Common myeloid progenitor, CD34-positive (primary cell): ENCODE measurements at regions not wholly inside any gene's neighbourhood (a gene's known extent, or its start where the extent isn't known, plus 50 kb on each side); places are given as distances from the start of the nearest gene placed in this dataset.
"Not testable (repeated sequence)": the region's sequence is repeated elsewhere in the genome, so short reads cannot be mapped to it uniquely, and the experiment has no call there.

ENCODE experiments used
- CTCF ChIA-PET: fragments of 350-600 bp; sonication (Branson Sonifier 250); formaldehyde crosslinking; loops from one replicate; lab custom pipeline; 2021; ENCODE audit warnings: antibody characterized with exemption; lab: Charles Lee
- POLR2A ChIA-PET: fragments of 350-600 bp; sonication (Branson Sonifier 250); formaldehyde crosslinking; loops from one replicate; lab custom pipeline; 2021; ENCODE audit warnings: antibody characterized with exemption; lab: Charles Lee
- DNase-seq, 3 donors: peaks; one replicate each; pipeline versions ENCODE4 v3.0.0 to v3.0.0-alpha.2; 2013
- H3K27ac ChIP-seq, 2 experiments: 1 replicate in 1 of 2; 2 replicates in 1 of 2; pipeline ENCODE4 v1.7.0; 2013; ENCODE audit warnings: inconsistent platforms in 2 of 2, low read length in 2 of 2, mild to moderate bottlenecking in 2 of 2, low read depth in 1 of 2, moderate library complexity in 1 of 2; ENCODE audit not compliant: severe bottlenecking in 2 of 2, insufficient read depth in 1 of 2, poor library complexity in 1 of 2
- H3K27me3 ChIP-seq, 5 experiments: replicated peaks in 2 of 5; 1 replicate in 3 of 5; 2 replicates in 2 of 5; pipeline versions ENCODE4 v1.6.1 to v1.7.0; 2013; ENCODE audit warnings: low read length in 4 of 5, mild to moderate bottlenecking in 2 of 5, moderate library complexity in 2 of 5, inconsistent platforms in 1 of 5; ENCODE audit not compliant: insufficient read depth in 5 of 5, control insufficient read depth in 4 of 5
- H3K36me3 ChIP-seq, 4 experiments: 1 replicate in 2 of 4; 2 replicates in 2 of 4; pipeline versions ENCODE4 v1.6.1 to v1.7.0; 2013; ENCODE audit warnings: low read length in 3 of 4, control low read depth in 1 of 4, mild to moderate bottlenecking in 1 of 4; ENCODE audit not compliant: control insufficient read depth in 4 of 4, insufficient read depth in 4 of 4
- H3K4me1 ChIP-seq, 4 experiments: 1 replicate in 3 of 4; 2 replicates in 1 of 4; pipeline versions ENCODE4 v1.6.1 to v1.7.1; 2013; ENCODE audit warnings: low read length in 3 of 4, mild to moderate bottlenecking in 3 of 4, control low read depth in 1 of 4, inconsistent platforms in 1 of 4, moderate library complexity in 1 of 4; ENCODE audit not compliant: control insufficient read depth in 4 of 4, insufficient read depth in 4 of 4; ENCODE audit errors: control extremely low read depth in 1 of 4
- H3K4me3 ChIP-seq, 7 experiments: 1 replicate in 4 of 7; 2 replicates in 3 of 7; pipeline versions ENCODE4 v1.5.1 to v1.7.0; 2013; ENCODE audit warnings: mild to moderate bottlenecking in 7 of 7, low read length in 6 of 7, moderate library complexity in 6 of 7, inconsistent platforms in 2 of 7, low read depth in 2 of 7, control low read depth in 1 of 7; ENCODE audit not compliant: insufficient read depth in 4 of 7, control insufficient read depth in 1 of 7; ENCODE audit errors: extremely low read depth in 1 of 7
- H3K9me3 ChIP-seq, 5 experiments: 1 replicate in 4 of 5; 2 replicates in 1 of 5; pipeline versions ENCODE4 v1.6.1 to v1.7.1; 2013; ENCODE audit warnings: low read length in 4 of 5, mild to moderate bottlenecking in 2 of 5, inconsistent platforms in 1 of 5, low read depth in 1 of 5, moderate library complexity in 1 of 5; ENCODE audit not compliant: control insufficient read depth in 4 of 5, insufficient read depth in 2 of 5; ENCODE audit errors: control extremely low read depth in 1 of 5
- WGBS: methylation state at CpG from one replicate; pipeline ENCODE4 v1.1.5; 2013; ENCODE audit not compliant: insufficient coverage; 5-methylcytosine and 5-hydroxymethylcytosine counted together

- no peaks in the 10 kb centered on the region for H3K36me3 ChIP-seq
- no peak for DNase-seq
- POLR2A ChIA-PET, result no interaction called here
- no peaks in the 10 kb centered on the region for H3K4me1 ChIP-seq
- no peak overlapping the region for H3K27ac ChIP-seq
- H3K27me3 ChIP-seq, result no peaks in the 10 kb centered on the region
- H3K9me3 ChIP-seq, result peaks cover 0 to under 1% (median 0%) of the 10 kb centered on the region in 5 experiments
- CTCF ChIA-PET, result no interaction called here
- no peak overlapping the region for H3K4me3 ChIP-seq
Measured at GRCh38 chr9:111744363-111744762, 50.4 kb downstream of the SHOC1 start.

GRCh38 chr9:111743275-111743674, 51.5 kb downstream of the SHOC1 start:
- Histone ChIP-seq H3K36me3 (no peaks in the 10 kb centered on the region), H3K27me3 (no peaks in the 10 kb centered on the region), H3K9me3 (no peaks in the 10 kb centered on the region), H3K27ac (no peak overlapping the region), H3K4me3 (no peak overlapping the region), H3K4me1 (no peaks in the 10 kb centered on the region)
- no peak for DNase-seq
- ChIA-PET POLR2A (no interaction called here), CTCF (no interaction called here)
- 100% methylated on average over 1 of the region's 4 CpGs for WGBS

- no peak overlapping the region for H3K4me3 ChIP-seq
- no peaks in the 10 kb centered on the region for H3K4me1 ChIP-seq
- H3K27me3 ChIP-seq, result no peaks in the 10 kb centered on the region
- POLR2A ChIA-PET, result no interaction called here
- WGBS, result 95% methylated on average over 14 of the region's 19 CpGs
- H3K9me3 ChIP-seq, result peaks cover 0 to 4% (median 0%) of the 10 kb centered on the region in 5 experiments
- H3K36me3 ChIP-seq, result no peaks in the 10 kb centered on the region
- CTCF ChIA-PET, result interaction anchor here (0.7 kb wide), 1 partner anchor 142 kb away, joined by 3 read pairs; no protein-coding TSS in a partner anchor
- no peak overlapping the region for H3K27ac ChIP-seq
- DNase-seq, result no peak
Measured at GRCh38 chr9:111740739-111741138, 54.0 kb downstream of the SHOC1 start.

GRCh38 chr9:111736714-111737113, 58.0 kb downstream of the SHOC1 start:
- Histone ChIP-seq H3K4me1 (no peaks in the 10 kb centered on the region), H3K27ac (no peak overlapping the region), H3K9me3 (peaks cover 0 to 19% (median 0%) of the 10 kb centered on the region in 5 experiments), H3K4me3 (no peak overlapping the region), H3K36me3 (no peaks in the 10 kb centered on the region), H3K27me3 (no peaks in the 10 kb centered on the region)
- no peak for DNase-seq
- CTCF ChIA-PET, result no interaction called here
- POLR2A ChIA-PET, result no interaction called here

GRCh38 chr9:111735344-111735743, 59.4 kb downstream of the SHOC1 start:
- POLR2A ChIA-PET, H3K4me1 ChIP-seq, H3K4me3 ChIP-seq, H3K27me3 ChIP-seq, DNase-seq, H3K27ac ChIP-seq, H3K36me3 ChIP-seq, CTCF ChIA-PET: not testable (repeated sequence)
- peaks cover 0 to 29% (median 6%) of the 10 kb centered on the region in 5 experiments for H3K9me3 ChIP-seq
- WGBS, result no CpG with 5 or more reads among the region's 2 CpGs

GRCh38 chr9:111731928-111732327, 62.8 kb downstream of the SHOC1 start:
- no peaks in the 10 kb centered on the region for H3K4me1 ChIP-seq
- no peak for DNase-seq
- H3K4me3 ChIP-seq, result no peak overlapping the region
- peaks cover 0 to 40% (median 6%) of the 10 kb centered on the region in 5 experiments for H3K9me3 ChIP-seq
- ChIA-PET POLR2A (no interaction called here), CTCF (no interaction called here)
- no peaks in the 10 kb centered on the region for H3K27me3 ChIP-seq
- H3K27ac ChIP-seq, result no peak overlapping the region
- H3K36me3 ChIP-seq, result peaks cover 0 to 15% (median 0%) of the 10 kb centered on the region in 4 experiments

- DNase-seq, result no peak
- CTCF ChIA-PET, result no interaction called here
- WGBS, result no CpG with 5 or more reads among the region's 3 CpGs
- Histone ChIP-seq H3K9me3 (peaks cover 0 to 37% (median 6%) of the 10 kb centered on the region in 5 experiments), H3K4me3 (no peak overlapping the region), H3K27ac (no peak overlapping the region), H3K4me1 (no peaks in the 10 kb centered on the region), H3K27me3 (no peaks in the 10 kb centered on the region), H3K36me3 (peaks cover 0 to 15% (median 0%) of the 10 kb centered on the region in 4 experiments)
- POLR2A ChIA-PET, result no interaction called here
Measured at GRCh38 chr9:111730937-111731567, 63.7 kb downstream of the SHOC1 start.
